Vagina (tissue), 2 donors: ENCODE measurements at regions not wholly inside any gene's neighbourhood (a gene's known extent, or its start where the extent isn't known, plus 50 kb on each side); places are given as distances from the start of the nearest gene placed in this dataset.

Experiments used
- CTCF ChIP-seq, 3 experiments: fragments of 450-650 bp in 2 of 3; fragments of 200-600 bp in 1 of 3; sonication (generic) in 1 of 3; IDR thresholded peaks; one replicate each; pipeline ENCODE4 v1.5.1; 2017 to 2019; ENCODE audit warnings: antibody characterized with exemption in 3 of 3, mild to moderate bottlenecking in 2 of 3, moderate library complexity in 2 of 3
- POLR2A ChIP-seq, 2 donors: fragments of 450-650 bp; IDR thresholded peaks; one replicate each; pipeline ENCODE4 v1.6.1; 2017; ENCODE audit warnings: antibody characterized with exemption in 2 of 2, mild to moderate bottlenecking in 2 of 2, moderate library complexity in 2 of 2

- no peak for TF ChIP-seq CTCF (IDR thresholded peaks at IDR 0.05)
- no peak for TF ChIP-seq POLR2A (IDR thresholded peaks at IDR 0.05)
Observed at GRCh38 chr10:22795546-22795945, 81.2 kb upstream of the PIP4K2A start.
